IPS-NIHi11 (cell line): ENCODE measurements at regions not wholly inside any gene's neighbourhood (a gene's known extent, or its start where the extent isn't known, plus 50 kb on each side); places are given as distances from the start of the nearest gene placed in this dataset.
"Not testable (repeated sequence)": the region's sequence is repeated elsewhere in the genome, so short reads cannot be mapped to it uniquely, and the experiment has no call there.

ENCODE experiments used
- DNase-seq: peaks from one replicate; pipeline ENCODE4 v3.0.0; 2012; ENCODE audit warnings: mixed read lengths, low spot score

DNA sequence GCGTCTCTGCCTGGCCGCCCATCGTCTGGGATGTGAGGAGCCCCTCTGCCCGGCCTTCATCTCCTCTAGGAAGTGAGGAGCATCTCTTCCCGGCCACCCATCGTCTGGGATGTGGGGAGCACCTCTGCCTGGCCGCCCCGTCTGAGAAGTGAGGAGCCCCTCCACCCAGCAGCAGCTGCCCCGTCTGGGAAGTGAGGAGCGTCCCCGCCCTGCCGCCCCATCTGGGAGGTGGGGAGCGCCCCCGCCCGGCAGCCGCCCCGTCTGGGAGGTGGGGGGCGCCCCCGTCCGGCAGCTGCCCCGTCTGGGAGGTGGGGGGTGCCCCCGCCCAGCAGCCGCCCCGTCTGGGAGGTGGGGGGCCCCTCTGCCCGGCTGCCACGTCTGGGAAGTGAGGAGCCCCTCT is 153.7 kb upstream of the MYRIP start:
- not testable (repeated sequence) for DNase-seq

GRCh38 chr3:39657075-39657474 is 152.3 kb upstream of the MYRIP start:
- no peak for DNase-seq

DNA sequence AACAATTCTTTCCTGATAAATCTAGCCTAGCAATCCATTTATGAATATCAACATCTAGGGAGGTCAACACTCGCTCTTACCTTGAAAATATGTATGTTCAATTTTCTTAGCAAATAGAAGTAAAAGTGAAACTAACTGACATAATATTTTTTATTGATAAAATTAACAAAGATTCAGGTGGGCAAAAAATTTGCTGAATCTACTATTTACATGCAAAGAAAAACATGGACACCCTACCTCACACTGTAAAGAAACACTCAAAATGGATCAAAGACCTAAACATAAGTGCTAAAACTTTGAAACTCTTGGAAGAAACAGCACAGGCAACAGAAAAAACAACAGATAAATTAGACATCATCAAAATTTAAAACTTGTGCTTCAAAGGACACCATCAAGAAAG is 151.6 kb upstream of the MYRIP start:
- DNase-seq = no peak

DNA sequence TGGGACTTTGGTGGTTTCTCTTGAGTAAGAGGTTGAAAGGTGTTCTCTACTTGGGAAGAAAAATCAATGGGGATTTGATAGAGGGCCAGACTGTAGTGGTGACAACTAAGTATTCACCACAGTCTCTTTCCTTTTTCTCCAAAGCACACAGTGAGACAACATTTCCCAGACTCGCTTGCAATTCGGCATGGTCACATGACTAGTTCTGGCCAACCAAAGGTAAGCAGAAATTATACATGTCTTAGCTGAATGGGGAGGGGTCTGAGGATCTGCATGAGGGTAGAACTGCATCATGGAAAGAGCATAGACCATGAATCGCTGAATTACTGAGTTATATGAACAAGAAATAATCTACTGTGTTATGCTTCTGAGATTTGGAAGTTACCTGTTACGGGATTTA is 144.5 kb upstream of the MYRIP start:
- DNase-seq = no peak

DNA sequence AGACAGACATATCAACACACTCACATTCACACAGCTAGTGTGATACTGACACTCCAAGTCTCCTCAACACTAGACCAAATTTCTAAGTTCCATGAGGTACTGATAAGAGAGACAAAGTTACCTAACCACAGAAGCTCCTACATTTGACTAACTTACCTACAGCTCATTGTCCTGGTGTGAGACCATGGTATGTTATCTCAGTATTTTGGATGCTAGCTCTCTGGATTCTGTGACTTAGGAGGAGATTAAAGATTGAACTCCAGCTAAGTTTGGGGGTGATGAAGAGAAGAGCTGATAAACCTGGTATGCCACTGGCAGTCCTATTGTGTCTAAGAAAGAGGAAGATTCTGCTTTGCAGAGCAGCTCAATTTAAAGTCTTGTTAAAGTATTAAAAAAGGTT is 144.0 kb upstream of the MYRIP start:
- no peak for DNase-seq

DNA sequence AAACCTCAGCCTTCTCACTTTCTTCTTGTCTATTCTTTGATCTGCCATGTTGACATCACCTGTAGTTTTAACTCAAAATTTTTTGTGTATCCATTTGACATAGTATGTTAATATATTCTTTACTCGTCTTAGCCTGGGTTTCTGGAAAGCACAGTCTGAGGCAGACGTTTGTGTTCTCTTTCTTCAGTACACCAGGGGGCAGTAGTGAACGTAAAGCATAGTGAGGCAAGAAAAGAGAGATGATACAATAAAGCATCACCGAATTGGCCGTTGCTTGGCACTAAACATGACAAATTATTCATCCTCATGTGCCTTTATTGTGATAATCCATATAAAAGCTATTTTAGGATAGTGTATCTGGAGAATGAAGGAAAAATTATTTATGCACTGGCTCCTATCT is 141.0 kb upstream of the MYRIP start:
- DNase-seq = peak; percentile 41

DNA sequence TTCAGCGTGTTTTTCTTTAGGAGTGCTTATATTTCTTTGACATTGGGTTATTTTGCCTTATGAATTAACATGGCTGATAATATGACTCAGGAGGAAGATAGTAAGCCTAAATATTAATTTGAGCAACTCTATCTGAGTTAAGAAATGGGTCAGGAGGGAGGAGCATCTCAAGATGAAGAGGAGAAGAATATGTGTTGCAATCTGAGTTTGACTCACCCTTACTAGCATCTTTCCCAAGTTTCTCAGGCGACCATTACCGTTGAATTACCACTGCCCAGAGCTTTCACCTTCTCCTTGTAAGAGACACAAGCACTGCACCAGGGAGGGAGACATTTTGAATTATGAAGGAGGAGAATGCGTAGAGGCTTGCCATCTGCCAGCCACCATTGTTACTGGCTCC is 138.3 kb upstream of the MYRIP start:
- DNase-seq = no peak

DNA sequence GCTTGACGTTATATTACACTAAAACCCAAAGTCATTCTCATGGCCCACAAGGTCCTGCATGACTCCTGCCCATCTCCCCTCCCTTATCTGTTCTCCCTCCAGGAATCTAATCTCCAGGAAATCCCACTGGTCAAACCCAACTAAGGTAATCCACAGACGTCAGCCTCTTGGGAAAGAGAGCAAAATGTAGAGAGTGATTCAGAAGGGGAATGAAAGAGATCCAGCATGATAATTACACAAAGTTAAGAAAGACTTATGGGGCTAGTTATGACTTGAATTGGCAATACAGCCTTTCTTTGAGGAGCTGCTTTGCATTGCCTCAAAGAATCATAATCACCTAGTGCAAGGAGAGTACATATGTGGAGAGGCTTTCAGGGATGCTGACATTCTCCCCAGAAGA is 137.8 kb upstream of the MYRIP start:
- DNase-seq = no peak

DNA sequence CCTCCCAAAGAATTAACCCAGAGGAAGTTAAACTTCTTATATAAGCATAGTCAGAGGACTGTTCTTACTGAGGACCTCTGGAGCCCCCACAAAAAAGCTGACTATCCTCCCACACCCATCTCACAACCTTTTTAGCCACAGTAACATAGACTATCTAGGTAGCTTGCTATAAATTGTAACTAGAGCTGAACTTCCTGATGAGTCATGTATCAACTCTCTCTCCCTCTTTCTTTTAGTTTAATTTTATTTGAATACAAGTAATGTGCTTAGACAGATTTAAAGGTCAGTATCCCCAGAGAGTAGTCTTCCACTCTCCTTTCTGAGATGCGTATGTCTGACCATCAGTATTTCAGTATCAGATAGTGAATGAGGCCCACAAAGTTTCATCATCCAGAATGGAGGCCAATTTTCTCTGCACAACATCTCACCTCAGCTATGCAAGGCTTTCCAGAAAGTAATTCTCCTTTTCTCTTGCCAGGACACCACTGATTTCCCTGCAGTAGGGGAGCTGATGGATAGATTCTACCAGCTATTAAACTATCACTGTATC is 104.0 kb upstream of the MYRIP start:
- DNase-seq = no peak

DNA sequence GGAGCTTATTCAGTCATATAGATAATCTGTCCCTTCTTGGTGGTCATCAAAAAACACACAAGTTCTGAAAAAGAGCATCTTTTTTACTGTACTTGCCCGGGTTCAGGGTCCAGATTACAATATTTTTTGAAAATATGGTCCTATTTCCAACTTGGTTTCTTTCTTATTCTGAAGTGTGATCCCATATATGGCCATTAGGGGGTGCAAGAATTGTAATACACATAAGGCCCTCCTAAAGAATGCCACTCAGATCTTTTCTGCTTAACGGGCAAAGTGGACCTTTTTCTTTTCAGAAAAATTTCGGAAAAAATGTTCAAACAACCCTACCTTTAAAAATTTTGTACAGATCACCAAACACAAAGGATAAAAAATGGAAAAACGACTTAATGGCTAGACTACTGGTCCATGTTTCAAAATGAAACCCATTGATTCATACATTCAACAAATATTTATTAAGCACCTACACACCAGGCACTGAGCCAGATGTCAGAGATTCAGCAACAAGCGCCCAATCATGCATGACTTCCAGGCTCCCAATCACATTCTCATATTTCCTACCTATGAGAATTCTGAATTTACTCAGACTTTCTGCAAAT is 102.0 kb upstream of the MYRIP start:
- peak; percentile 50 for DNase-seq

GRCh38 chr3:39712413-39713048 is 96.9 kb upstream of the MYRIP start:
- DNase-seq = no peak

- not testable (repeated sequence) for DNase-seq
These were observed 96.1 kb upstream of the MYRIP start for GRCh38 chr3:39713341-39713740.

GRCh38 chr3:39716849-39717248 is 92.6 kb upstream of the MYRIP start:
- DNase-seq = no peak

DNA sequence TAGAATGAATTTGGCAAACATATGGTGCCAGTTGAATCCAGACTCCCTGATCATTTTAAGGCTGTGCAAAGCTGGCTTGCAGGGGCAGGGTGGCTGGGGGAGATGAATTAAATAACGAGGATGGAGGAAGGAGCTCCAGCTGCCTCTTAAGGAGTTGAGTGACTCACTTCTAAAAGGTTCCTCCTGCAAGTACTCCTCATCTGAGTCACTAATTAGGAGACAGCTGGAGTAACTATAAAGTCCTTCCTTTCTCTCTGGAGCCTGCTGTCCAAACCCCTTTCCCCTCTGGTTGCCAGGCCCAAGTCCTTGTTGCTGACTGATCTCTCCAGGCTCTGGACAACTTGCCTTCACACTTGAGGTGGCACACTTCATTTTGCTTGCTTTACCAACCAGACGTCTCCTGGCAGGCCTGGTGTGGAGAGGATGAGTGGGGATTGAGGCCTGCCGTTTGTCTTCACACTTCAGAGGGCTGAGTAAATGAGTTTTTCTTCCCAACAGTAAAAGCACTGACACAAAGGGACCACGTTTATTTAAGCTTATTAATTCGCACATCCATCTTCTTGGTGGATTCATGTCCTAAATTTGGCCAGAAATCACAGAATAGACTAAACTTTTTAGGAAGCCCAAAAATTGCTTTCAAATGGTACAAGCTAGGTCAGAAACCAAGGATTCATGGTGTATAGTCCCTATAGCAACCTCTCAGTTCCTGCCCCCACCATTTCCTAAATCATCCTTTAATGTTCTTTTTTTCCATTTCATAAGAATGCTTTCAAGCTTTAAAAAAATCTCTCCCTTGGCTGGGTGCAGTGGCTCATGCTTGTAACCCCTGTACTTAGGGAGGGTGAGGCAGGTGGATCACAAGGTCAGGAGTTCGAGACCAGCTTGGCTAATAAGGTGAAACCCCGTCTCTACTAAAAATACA is 90.5 kb upstream of the MYRIP start:
- DNase-seq = no peak

- DNase-seq = no peak
These were observed 88.3 kb upstream of the MYRIP start for GRCh38 chr3:39721076-39721475.

- DNase-seq = no peak
These were observed 85.1 kb upstream of the MYRIP start for GRCh38 chr3:39724233-39724846.

- DNase-seq = no peak
These were observed 84.1 kb upstream of the MYRIP start for GRCh38 chr3:39725321-39725720.

DNA sequence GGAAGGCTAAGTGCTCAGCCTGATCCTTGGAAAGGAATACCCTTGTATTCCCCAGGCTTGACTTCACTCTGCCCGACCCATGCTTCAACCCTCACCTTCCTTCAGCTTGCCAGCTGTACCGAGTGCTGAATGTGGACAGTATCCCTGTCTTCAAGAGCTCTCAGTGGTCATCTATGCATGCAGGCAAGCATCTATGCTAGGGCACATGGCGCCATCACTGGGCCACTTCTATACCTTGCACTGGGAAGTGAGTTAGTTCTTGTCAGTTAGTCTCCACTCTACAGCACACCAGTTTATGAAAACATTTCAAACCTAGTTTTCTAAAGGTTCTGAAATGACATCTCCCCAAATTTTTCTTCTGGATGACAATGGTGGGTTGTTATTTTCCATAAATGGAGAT is 82.0 kb upstream of the MYRIP start:
- no peak for DNase-seq

DNA sequence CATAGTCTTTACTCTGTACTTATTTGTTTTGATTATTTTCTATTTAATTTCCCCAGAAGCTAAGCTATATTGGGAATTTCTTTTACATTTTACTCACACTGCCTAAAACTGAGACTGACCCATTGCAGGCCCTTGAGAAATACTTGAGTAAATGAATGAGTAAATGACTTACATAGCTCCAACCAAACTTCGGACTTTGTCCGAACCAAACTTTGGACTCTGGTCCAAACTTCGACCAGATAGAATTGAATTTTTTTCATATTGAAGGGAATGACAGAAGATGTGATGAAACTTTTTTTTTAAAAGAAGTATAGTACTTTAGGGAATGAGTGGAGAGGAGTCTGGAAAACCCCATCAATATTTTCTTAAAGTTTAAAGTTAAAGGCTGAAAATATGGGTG is 75.6 kb upstream of the MYRIP start:
- DNase-seq = no peak

GRCh38 chr3:39739658-39740057 is 69.8 kb upstream of the MYRIP start:
- DNase-seq = not testable (repeated sequence)

GRCh38 chr3:39744746-39745145 is 64.7 kb upstream of the MYRIP start:
- no peak for DNase-seq

- DNase-seq = no peak
These were observed 61.4 kb upstream of the MYRIP start for GRCh38 chr3:39748002-39748401.
